NB4 (cell line): ENCODE measurements at regions not wholly inside any gene's neighbourhood (a gene's known extent, or its start where the extent isn't known, plus 50 kb on each side); places are given as distances from the start of the nearest gene placed in this dataset.

Experiments used
- TF ChIP-seq, protein P1 (sequence below): IDR thresholded peaks from one replicate; pipeline ENCODE4 v1.5.1; 2012; ENCODE audit warnings: low read depth, low read length
- TF ChIP-seq, protein P2 (sequence below): IDR thresholded peaks from 2 replicates; pipeline ENCODE4 v1.6.1; 2011; ENCODE audit warnings: low read depth, low read length

DNA sequence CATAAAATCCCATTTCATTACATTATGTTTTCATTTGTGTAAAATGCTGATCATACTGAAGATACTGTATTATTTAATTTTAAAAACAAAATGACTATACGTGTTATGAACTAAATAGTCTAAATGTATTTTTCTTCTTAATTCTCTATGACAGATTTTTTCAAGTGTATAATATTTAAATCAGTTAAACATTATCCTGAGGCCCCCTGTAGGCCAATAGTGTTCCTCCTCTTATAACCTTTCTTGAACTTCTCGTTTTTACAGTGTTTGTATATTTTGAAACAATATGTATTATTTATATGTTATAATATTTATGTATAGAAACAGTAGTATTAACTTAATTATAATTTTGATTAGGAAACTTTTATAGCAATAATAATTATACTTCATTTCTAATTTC lies 151.1 kb upstream of the CHORDC1 start:
- TF ChIP-seq, protein P1, sequence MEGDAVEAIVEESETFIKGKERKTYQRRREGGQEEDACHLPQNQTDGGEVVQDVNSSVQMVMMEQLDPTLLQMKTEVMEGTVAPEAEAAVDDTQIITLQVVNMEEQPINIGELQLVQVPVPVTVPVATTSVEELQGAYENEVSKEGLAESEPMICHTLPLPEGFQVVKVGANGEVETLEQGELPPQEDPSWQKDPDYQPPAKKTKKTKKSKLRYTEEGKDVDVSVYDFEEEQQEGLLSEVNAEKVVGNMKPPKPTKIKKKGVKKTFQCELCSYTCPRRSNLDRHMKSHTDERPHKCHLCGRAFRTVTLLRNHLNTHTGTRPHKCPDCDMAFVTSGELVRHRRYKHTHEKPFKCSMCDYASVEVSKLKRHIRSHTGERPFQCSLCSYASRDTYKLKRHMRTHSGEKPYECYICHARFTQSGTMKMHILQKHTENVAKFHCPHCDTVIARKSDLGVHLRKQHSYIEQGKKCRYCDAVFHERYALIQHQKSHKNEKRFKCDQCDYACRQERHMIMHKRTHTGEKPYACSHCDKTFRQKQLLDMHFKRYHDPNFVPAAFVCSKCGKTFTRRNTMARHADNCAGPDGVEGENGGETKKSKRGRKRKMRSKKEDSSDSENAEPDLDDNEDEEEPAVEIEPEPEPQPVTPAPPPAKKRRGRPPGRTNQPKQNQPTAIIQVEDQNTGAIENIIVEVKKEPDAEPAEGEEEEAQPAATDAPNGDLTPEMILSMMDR = no peak
- TF ChIP-seq, protein P2, sequence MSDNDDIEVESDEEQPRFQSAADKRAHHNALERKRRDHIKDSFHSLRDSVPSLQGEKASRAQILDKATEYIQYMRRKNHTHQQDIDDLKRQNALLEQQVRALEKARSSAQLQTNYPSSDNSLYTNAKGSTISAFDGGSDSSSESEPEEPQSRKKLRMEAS = no peak
